Natural killer cell (primary cell): ENCODE measurements at regions not wholly inside any gene's neighbourhood (a gene's known extent, or its start where the extent isn't known, plus 50 kb on each side); places are given as distances from the start of the nearest gene placed in this dataset.

Experiments
- ATAC-seq, 3 donors: fragments of 150-1000 bp in 2 of 3; fragments of 200-7000 bp in 1 of 3; cut with Tn5 transposase; 1 replicate in 1 of 3; 2 replicates in 2 of 3; pipeline ENCODE4 v1.10.0; 2021; ENCODE audit warnings: mild to moderate bottlenecking in 2 of 3, moderate library complexity in 2 of 3
- DNase-seq, 2 donors: peaks; one replicate each; pipeline versions ENCODE4 v3.0.0 to v3.0.0-alpha.2; 2013 to 2021; ENCODE audit warnings: mixed read lengths in 1 of 2
- H3K27ac ChIP-seq: one replicate; pipeline ENCODE4 v1.5.1; 2013; ENCODE audit warnings: mild to moderate bottlenecking, low read length
- H3K27me3 ChIP-seq: one replicate; pipeline ENCODE4 v1.6.1; 2013; ENCODE audit warnings: low read length; ENCODE audit not compliant: control insufficient read depth, insufficient read depth
- H3K36me3 ChIP-seq: one replicate; pipeline ENCODE4 v1.6.1; 2013; ENCODE audit warnings: low read length; ENCODE audit not compliant: control insufficient read depth, insufficient read depth
- H3K4me1 ChIP-seq: one replicate; pipeline ENCODE4 v1.6.1; 2013; ENCODE audit warnings: low read length; ENCODE audit not compliant: control insufficient read depth, insufficient read depth
- H3K4me3 ChIP-seq: one replicate; pipeline ENCODE4 v1.5.1; 2013; ENCODE audit warnings: low read length
- H3K9me3 ChIP-seq: one replicate; pipeline ENCODE4 v1.6.1; 2013; ENCODE audit warnings: low read length; ENCODE audit not compliant: control insufficient read depth, insufficient read depth
- H3K27ac Mint-ChIP-seq, 2 donors: one replicate each; pipeline ENCODE4 v1.8.0; 2022; ENCODE audit warnings: mild to moderate bottlenecking in 2 of 2, mixed read lengths in 2 of 2, moderate library complexity in 1 of 2
- H3K27me3 Mint-ChIP-seq, 2 donors: one replicate each; pipeline ENCODE4 v1.8.0; 2022; ENCODE audit warnings: low read depth in 2 of 2, mixed read lengths in 2 of 2
- H3K36me3 Mint-ChIP-seq: one replicate; pipeline ENCODE4 v1.8.0; 2022; ENCODE audit warnings: mixed read lengths
- H3K4me1 Mint-ChIP-seq, 2 donors: one replicate each; pipeline ENCODE4 v1.8.0; 2022; ENCODE audit warnings: mixed read lengths in 2 of 2
- H3K4me3 Mint-ChIP-seq: one replicate; pipeline ENCODE4 v1.8.0; 2022; ENCODE audit warnings: mild to moderate bottlenecking, moderate library complexity, mixed read lengths
- H3K9me3 Mint-ChIP-seq, 2 donors: one replicate each; pipeline ENCODE4 v1.8.0; 2022; ENCODE audit warnings: mixed read lengths in 2 of 2
- WGBS: methylation state at CpG from one replicate; pipeline ENCODE4 v1.1.7; 2013; ENCODE audit warnings: missing lambda C conversion rate; ENCODE audit not compliant: insufficient coverage; 5-methylcytosine and 5-hydroxymethylcytosine counted together
- intact Hi-C: fragments of 100-400 bp; cut with micrococcal nuclease; formaldehyde crosslinking; loops from one replicate; pipeline ENCODE4 v1.14.2; 2022
- TF ChIP-seq, protein P1 (sequence below): fragments of 200-600 bp; IDR thresholded peaks from one replicate; pipeline ENCODE4 v1.8.0; 2022; ENCODE audit warnings: antibody characterized with exemption

DNA sequence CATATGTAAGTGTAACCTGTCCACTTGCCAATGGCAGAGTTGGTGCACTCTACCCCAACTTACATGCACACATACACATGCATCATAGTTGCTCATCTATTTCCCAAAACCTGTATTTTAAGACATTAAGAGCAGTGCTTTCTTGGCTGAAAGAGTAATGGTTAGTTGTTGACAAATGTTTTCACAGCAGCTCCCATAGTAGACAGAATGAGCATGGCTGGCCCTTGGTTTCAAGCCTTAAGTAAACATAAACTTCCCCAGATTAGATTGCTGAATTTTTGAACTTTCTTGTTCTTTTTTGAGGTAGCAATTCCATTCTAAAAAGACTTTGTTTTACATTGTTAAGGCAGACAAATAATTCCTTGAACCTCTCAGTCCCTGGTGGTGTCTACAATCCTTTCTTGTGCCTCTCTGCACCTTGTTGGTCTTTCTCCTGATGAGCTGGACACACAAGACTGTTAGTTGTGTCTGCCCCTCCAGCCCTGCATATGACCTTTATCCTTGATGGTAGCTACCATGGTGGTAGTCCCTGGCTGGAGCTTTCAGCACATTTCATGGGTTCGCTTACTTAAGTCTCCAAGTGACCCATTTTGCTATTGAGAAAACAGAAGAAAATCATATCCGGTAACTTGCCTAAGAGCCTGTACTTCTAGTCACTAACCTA lies 580.1 kb upstream of the ID2 start:
- no peaks in the 10 kb centered on the region for H3K27me3 Mint-ChIP-seq

DNA sequence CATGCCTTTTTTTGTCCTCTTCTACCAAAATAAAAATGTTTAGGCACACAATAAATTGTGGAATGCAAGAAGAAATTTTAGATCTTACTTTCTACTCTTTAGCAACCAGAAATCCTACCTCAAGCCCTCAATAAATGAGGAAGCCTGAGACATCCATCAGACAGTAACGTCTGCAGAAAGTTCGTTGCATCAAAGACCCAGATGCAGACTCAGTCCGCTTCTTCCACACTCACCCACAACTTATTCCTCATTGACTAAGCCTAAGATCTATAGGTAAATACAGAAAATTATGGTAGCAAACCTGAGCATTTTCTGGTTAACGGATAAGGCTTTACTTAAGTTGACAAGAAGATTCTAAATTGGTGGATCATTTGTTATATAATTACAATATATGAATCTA lies 579.4 kb upstream of the ID2 start:
- TF ChIP-seq, protein P1, sequence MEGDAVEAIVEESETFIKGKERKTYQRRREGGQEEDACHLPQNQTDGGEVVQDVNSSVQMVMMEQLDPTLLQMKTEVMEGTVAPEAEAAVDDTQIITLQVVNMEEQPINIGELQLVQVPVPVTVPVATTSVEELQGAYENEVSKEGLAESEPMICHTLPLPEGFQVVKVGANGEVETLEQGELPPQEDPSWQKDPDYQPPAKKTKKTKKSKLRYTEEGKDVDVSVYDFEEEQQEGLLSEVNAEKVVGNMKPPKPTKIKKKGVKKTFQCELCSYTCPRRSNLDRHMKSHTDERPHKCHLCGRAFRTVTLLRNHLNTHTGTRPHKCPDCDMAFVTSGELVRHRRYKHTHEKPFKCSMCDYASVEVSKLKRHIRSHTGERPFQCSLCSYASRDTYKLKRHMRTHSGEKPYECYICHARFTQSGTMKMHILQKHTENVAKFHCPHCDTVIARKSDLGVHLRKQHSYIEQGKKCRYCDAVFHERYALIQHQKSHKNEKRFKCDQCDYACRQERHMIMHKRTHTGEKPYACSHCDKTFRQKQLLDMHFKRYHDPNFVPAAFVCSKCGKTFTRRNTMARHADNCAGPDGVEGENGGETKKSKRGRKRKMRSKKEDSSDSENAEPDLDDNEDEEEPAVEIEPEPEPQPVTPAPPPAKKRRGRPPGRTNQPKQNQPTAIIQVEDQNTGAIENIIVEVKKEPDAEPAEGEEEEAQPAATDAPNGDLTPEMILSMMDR, result no peak
- H3K9me3 ChIP-seq, result no peaks in the 10 kb centered on the region
- no peak for DNase-seq
- H3K9me3 Mint-ChIP-seq, result no peaks in the 10 kb centered on the region
- H3K27ac Mint-ChIP-seq, result no peak overlapping the region
- H3K36me3 ChIP-seq, result no peaks in the 10 kb centered on the region
- intact Hi-C loops, result no loop called here
- H3K4me3 Mint-ChIP-seq, result no peak overlapping the region
- H3K4me3 ChIP-seq, result no peak overlapping the region
- H3K27ac ChIP-seq, result no peak overlapping the region
- H3K27me3 Mint-ChIP-seq, result no peaks in the 10 kb centered on the region
- WGBS, result 95% methylated on average over 3 of the region's 4 CpGs
- peaks cover 9% of the 10 kb centered on the region in 2 donors for H3K4me1 Mint-ChIP-seq
- no peaks in the 10 kb centered on the region for H3K36me3 Mint-ChIP-seq
- no peak for ATAC-seq
- H3K27me3 ChIP-seq, result no peaks in the 10 kb centered on the region
- H3K4me1 ChIP-seq, result peaks cover 3% of the 10 kb centered on the region

More for the DNA sequence above, 580.1 kb upstream of the ID2 start:
- no peaks in the 10 kb centered on the region for H3K36me3 ChIP-seq
- ATAC-seq (no peak), DNase-seq (no peak)
- H3K4me3 ChIP-seq, result no peak overlapping the region
- H3K4me1 ChIP-seq, result no peaks in the 10 kb centered on the region
- no peak overlapping the region for H3K4me3 Mint-ChIP-seq
- no peaks in the 10 kb centered on the region for H3K27me3 ChIP-seq
- H3K36me3 Mint-ChIP-seq, result no peaks in the 10 kb centered on the region
- H3K27ac Mint-ChIP-seq, result no peak overlapping the region
- intact Hi-C loops, result no loop called here
- H3K9me3 Mint-ChIP-seq, result no peaks in the 10 kb centered on the region
- 94% methylated on average over 2 of the region's 2 CpGs for WGBS
- no peak overlapping the region for H3K27ac ChIP-seq
- H3K4me1 Mint-ChIP-seq, result peaks cover 6% of the 10 kb centered on the region in 2 donors
- TF ChIP-seq, protein P1, result no peak
- no peaks in the 10 kb centered on the region for H3K9me3 ChIP-seq

DNA sequence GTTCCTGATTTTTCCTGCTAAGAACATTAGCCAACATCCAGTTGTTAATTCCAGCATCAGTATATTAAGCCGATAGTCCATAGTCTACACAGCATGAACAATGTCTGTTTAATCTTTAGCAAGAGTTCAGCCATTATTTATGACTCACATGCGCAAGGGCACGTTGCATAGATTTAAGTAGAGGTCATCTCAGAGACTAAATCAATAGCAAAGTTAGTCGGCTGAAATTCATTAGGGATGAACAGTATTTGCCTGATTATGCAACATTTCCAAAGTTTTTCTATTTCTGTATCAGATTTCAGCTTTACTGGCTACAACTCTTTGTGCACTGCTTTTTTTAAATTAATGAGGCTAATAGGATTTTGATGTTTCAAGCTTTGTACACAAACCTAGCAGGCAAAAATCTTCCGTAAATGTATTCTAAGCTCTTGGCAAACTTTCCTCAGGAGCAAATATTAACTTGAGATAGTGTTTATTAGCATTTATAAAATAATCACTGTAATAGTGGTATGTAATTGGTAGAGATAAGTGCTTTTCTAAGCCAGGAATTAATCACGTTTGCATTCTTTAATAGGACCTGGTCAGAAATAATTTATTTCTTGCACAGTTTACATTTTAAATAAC lies 578.7 kb upstream of the ID2 start:
- WGBS, result 96% methylated on average over 5 of the region's 6 CpGs
- H3K36me3 Mint-ChIP-seq, result no peaks in the 10 kb centered on the region
- no peak overlapping the region for H3K27ac Mint-ChIP-seq
- Histone ChIP-seq H3K9me3 (no peaks in the 10 kb centered on the region), H3K27ac (no peak overlapping the region), H3K4me1 (peaks cover 9% of the 10 kb centered on the region), H3K36me3 (no peaks in the 10 kb centered on the region), H3K27me3 (no peaks in the 10 kb centered on the region), H3K4me3 (no peak overlapping the region)
- H3K9me3 Mint-ChIP-seq, result no peaks in the 10 kb centered on the region
- H3K27me3 Mint-ChIP-seq, result no peaks in the 10 kb centered on the region
- peaks cover 16% of the 10 kb centered on the region in 2 donors for H3K4me1 Mint-ChIP-seq
- H3K4me3 Mint-ChIP-seq, result no peak overlapping the region
- DNase-seq (no peak), ATAC-seq (no peak)
- intact Hi-C loops, result no loop called here
- TF ChIP-seq, protein P1, result no peak
